NCI-H748 (cell line): ENCODE measurements at regions not wholly inside any gene's neighbourhood (a gene's known extent, or its start where the extent isn't known, plus 50 kb on each side); places are given as distances from the start of the nearest gene placed in this dataset.
"Not testable (repeated sequence)": the region's sequence is repeated elsewhere in the genome, so short reads cannot be mapped to it uniquely, and the experiment has no call there.

Experiments
- DNase-seq: peaks from one replicate; lab custom pipeline; 2025; ENCODE audit not compliant: unreplicated experiment; lab: John Stamatoyannopoulos, UW

GRCh38 chr2:182631299-182631698, 84.8 kb upstream of the DNAJC10 start:
- DNase-seq = no peak

DNA sequence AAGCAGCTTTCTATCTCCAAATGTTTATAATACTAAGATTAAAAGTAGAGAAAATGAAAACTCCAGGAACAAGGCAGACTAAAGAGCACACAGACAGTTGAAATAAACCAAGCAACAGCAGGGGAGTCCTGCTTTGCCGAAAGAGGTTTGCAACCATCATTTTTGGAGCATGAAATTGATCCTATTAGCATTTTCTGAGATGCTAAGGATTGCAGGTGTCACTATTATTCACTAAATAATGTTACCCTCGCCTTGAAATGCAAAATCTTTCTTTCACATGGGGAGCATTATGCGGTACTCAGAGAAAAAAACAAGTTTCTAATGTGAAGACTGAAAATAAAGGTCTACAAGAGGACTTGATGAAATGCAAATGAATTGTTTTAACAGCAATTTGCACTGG, 81.7 kb upstream of the DNAJC10 start:
- DNase-seq = no peak

DNA sequence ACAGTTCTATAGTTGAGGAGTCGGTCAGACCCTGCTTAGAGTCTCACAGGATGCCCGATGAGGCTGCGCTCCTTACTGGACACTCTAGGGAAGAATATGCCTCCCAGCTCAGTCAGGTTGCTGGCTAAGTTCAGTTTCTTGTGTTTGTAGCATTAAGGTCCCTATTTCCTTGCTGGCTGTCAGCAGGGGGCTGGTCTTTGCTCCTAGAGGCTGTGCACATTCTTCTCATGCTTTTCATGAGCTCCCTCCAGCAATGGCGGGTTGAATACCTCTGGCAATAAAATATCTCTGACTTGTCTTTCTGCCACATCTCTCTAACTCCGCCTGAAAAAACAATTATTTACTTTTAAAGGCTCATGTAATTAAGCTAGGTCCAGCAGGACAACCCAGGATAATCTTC, 79.4 kb upstream of the DNAJC10 start:
- DNase-seq = no peak

- DNase-seq = no peak
These were observed 77.4 kb upstream of the DNAJC10 start for GRCh38 chr2:182638667-182639066.

DNA sequence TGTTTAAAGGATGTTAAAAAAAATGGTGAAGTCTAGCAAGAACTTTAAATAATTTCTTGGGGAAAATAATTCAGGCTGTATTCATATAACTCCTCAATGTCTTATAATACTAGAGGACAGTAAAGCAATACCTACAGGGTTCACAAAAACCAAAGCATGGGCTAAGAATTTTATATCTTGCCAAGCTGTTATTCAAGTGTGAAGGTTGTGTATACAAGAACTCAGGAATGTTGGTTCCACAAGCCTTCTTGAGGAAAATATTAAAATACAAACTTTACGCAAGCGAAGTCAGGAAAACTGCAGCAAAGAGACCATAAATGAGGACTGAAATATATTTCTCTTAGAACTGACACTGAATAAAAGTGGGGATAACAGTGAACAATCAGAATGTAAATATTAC, 76.1 kb upstream of the DNAJC10 start:
- no peak for DNase-seq

GRCh38 chr2:182642328-182642727, 73.7 kb upstream of the DNAJC10 start:
- DNase-seq = peak; percentile 64

DNA sequence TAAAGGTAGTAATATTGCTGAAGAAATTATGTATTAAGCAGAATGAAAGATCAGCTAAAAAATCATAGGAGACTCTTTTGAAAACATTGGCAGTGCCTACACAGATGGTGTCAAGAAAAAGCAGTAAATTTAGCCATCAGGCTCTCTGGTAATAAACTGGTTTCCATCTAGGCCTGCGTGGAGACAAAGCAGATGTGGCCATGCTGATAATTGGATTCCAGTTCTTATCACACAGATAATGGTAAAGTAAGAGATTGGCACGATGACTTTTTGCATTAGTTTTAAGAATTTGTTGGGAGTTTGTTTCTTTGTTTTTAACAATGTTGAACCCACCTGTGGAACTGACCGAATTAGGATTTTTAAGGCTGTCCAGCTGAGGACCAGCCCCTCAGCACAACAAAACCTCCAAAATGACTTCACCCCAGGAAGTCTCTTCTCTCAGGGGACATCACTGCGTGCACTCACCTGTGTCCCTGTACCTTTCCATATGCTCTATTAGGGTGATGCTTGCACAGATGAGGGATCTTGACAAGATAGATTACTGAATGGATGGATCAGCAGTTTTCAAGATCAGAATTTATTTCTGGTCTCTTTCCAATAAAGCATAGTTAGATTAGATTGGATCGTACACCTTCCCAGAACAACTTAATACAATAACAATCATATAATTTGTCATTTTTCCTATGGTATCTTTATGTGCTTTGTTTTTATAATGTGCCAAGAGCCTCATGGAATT, 69.1 kb upstream of the DNAJC10 start:
- no peak for DNase-seq

- no peak for DNase-seq
These were observed 68.6 kb upstream of the DNAJC10 start for GRCh38 chr2:182647499-182647787.

GRCh38 chr2:182649316-182649715, 66.7 kb upstream of the DNAJC10 start:
- DNase-seq = peak; percentile 91

- DNase-seq = peak; percentile 70
These were observed 65.4 kb upstream of the DNAJC10 start for GRCh38 chr2:182650704-182651103.

- no peak for DNase-seq
These were observed 63.7 kb upstream of the DNAJC10 start for GRCh38 chr2:182652326-182652725.

DNA sequence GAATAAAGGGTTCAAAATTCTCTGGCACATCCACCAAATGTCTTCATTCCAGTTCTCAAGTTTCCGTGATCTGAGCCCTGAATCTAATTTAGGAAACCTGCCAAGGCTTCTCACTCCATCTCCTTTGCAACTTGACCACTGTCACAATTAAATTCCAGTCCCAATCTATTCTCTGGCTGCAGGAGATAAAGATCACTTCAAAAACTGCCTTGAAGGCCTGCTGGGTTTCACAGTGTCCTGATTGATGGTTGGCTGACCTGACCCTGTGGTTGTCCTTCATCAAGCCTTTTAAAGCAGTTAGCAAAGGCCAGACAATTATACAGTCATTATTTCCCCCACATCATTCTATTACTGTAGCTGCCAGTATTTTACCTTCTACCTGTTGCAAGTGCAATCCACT, 60.3 kb upstream of the DNAJC10 start:
- no peak for DNase-seq

- no peak for DNase-seq
These were observed 51.8 kb upstream of the DNAJC10 start for GRCh38 chr2:182664212-182664611.

DNA sequence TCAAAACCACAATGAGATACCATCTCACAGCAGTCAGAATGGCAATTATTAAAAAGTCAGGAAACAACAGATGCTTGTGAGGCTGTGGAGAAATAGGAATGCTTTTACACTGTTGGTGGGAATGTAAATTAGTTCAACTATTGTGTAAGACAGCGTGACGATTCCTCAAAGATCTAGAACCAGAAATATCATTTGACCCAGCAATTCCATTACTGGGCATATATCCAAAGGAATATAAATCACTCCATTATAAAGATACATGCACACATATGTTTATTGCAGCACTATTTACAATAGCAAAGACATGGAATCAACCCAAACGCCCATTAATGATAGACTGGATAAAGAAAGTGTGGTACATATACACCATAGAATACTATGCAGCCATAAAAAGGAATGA, 50.6 kb upstream of the DNAJC10 start:
- not testable (repeated sequence) for DNase-seq
